Panc1 (cell line): ENCODE measurements at regions not wholly inside any gene's neighbourhood (a gene's known extent, or its start where the extent isn't known, plus 50 kb on each side); places are given as distances from the start of the nearest gene placed in this dataset.

ENCODE experiments used
- ATAC-seq: fragments of 200-7000 bp; cut with Tn5 transposase; 2 replicates; pipeline ENCODE4 v1.9.1; 2020; ENCODE audit warnings: mild to moderate bottlenecking, moderate library complexity
- BruUV-seq: library from RNA; stranded (reverse); fragments of 400-500 nt; replicated peaks from 2 replicates; lab custom pipeline; 2021; lab: Mats Ljungman, UMichigan
- CTCF ChIA-PET: fragments of 300-600 bp; sonication (Branson Sonifier 250); formaldehyde crosslinking; loops from one replicate; lab custom pipeline; 2022; ENCODE audit warnings: antibody characterized with exemption; lab: Charles Lee
- POLR2A ChIA-PET: fragments of 300-600 bp; sonication (Branson Sonifier 250); formaldehyde crosslinking; loops from one replicate; lab custom pipeline; 2022; ENCODE audit warnings: antibody characterized with exemption; lab: Charles Lee
- DNase-seq: peaks from one replicate; pipeline ENCODE4 v3.0.0-alpha.2; 2010; ENCODE audit warnings: low read depth, low spot score
- H3K27ac ChIP-seq: 2 replicates; pipeline ENCODE4 v1.5.1; 2011; ENCODE audit warnings: mild to moderate bottlenecking, low read length, inconsistent platforms
- H3K27me3 ChIP-seq: fragments of 200-500 bp; sonication (Bioruptor generic); 2 replicates; pipeline ENCODE4 v1.6.0; 2014; ENCODE audit warnings: low read length, inconsistent platforms; ENCODE audit not compliant: control insufficient read depth, insufficient read depth
- H3K36me3 ChIP-seq: fragments of 200-500 bp; sonication (Bioruptor generic); 2 replicates; pipeline ENCODE4 v1.5.1; 2014; ENCODE audit warnings: inconsistent platforms, mild to moderate bottlenecking, low read length, moderate library complexity; ENCODE audit not compliant: control insufficient read depth, insufficient read depth
- H3K4me1 ChIP-seq: 2 replicates; pipeline ENCODE4 v1.5.1; 2011; ENCODE audit warnings: inconsistent platforms, mild to moderate bottlenecking, low read length, moderate library complexity; ENCODE audit not compliant: control insufficient read depth, insufficient read depth
- H3K4me3 ChIP-seq, 2 experiments: 2 replicates each; pipeline ENCODE4 v1.5.1; 2011 to 2012; ENCODE audit warnings: low read depth in 2 of 2, low read length in 2 of 2, mild to moderate bottlenecking in 2 of 2, inconsistent platforms in 1 of 2, moderate library complexity in 1 of 2
- H3K9me3 ChIP-seq: fragments of 200-500 bp; sonication (Bioruptor generic); 2 replicates; pipeline ENCODE4 v1.5.1; 2014; ENCODE audit warnings: low read depth, mild to moderate bottlenecking, inconsistent platforms, low read length, moderate library complexity; ENCODE audit not compliant: control insufficient read depth, insufficient read depth
- POLR2AphosphoS5 ChIP-seq: IDR thresholded peaks from 2 replicates; pipeline ENCODE4 v1.6.1; 2012; ENCODE audit warnings: mild to moderate bottlenecking, low read depth, low read length, moderate library complexity
- REST ChIP-seq, 2 experiments: IDR thresholded peaks; 2 replicates each; pipeline ENCODE4 v1.6.1; 2011 to 2012; ENCODE audit warnings: low read depth in 2 of 2, control low read depth in 1 of 2, low read length in 1 of 2, mild to moderate bottlenecking in 1 of 2, moderate library complexity in 1 of 2; ENCODE audit not compliant: insufficient read depth in 1 of 2
- SIN3A ChIP-seq: IDR thresholded peaks from 2 replicates; pipeline ENCODE4 v1.6.1; 2012; ENCODE audit warnings: low read depth, mild to moderate bottlenecking, low read length, moderate library complexity, borderline replicate concordance; ENCODE audit not compliant: insufficient read depth
- TCF7L2 ChIP-seq: IDR thresholded peaks from 2 replicates; pipeline ENCODE4 v1.6.1; 2011; ENCODE audit warnings: mild to moderate bottlenecking, low read depth, low read length, inconsistent platforms
- in situ Hi-C: cut with HindIII; loops from 2 replicates; pipeline ENCODE4 v1.10.0; 2016; ENCODE audit warnings: low sequenced_read_pairs, low pct_unique_long_range_greater_than_20kb
- intact Hi-C: fragments of 100-400 bp; cut with micrococcal nuclease; formaldehyde crosslinking; loops from one replicate; pipeline ENCODE4 v1.10.0; 2022; ENCODE audit not compliant: unreplicated experiment
- TF ChIP-seq, protein P1 (sequence below): fragments of 450-650 bp; IDR thresholded peaks from 2 replicates; pipeline ENCODE4 v1.5.1; 2017; ENCODE audit warnings: mild to moderate bottlenecking

GRCh38 chr4:12173496-12173895 is 744.8 kb upstream of the HS3ST1 start:
- no peak for DNase-seq
- no peak for TF ChIP-seq SIN3A
- TF ChIP-seq, protein P1, sequence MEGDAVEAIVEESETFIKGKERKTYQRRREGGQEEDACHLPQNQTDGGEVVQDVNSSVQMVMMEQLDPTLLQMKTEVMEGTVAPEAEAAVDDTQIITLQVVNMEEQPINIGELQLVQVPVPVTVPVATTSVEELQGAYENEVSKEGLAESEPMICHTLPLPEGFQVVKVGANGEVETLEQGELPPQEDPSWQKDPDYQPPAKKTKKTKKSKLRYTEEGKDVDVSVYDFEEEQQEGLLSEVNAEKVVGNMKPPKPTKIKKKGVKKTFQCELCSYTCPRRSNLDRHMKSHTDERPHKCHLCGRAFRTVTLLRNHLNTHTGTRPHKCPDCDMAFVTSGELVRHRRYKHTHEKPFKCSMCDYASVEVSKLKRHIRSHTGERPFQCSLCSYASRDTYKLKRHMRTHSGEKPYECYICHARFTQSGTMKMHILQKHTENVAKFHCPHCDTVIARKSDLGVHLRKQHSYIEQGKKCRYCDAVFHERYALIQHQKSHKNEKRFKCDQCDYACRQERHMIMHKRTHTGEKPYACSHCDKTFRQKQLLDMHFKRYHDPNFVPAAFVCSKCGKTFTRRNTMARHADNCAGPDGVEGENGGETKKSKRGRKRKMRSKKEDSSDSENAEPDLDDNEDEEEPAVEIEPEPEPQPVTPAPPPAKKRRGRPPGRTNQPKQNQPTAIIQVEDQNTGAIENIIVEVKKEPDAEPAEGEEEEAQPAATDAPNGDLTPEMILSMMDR: no peak
- no peak for TF ChIP-seq POLR2AphosphoS5
- no peak for TF ChIP-seq REST (IDR thresholded peaks at IDR 0.05; ENCODE audit: insufficient read depth in 1 of 2, low read depth in 2 of 2, low read length in 1 of 2)
- TF ChIP-seq TCF7L2: no peak
- no peaks in the 10 kb centered on the region for H3K9me3 ChIP-seq
- in situ Hi-C loops: no loop called here
- no peaks in the 10 kb centered on the region for H3K36me3 ChIP-seq
- H3K27ac ChIP-seq: no peak overlapping the region
- no TSS peak for BruUV-seq
- no peak for ATAC-seq
- ChIA-PET POLR2A (no interaction called here), CTCF (no interaction called here)
- intact Hi-C loops: no loop called here
- no peaks in the 10 kb centered on the region for H3K27me3 ChIP-seq
- no peaks in the 10 kb centered on the region for H3K4me1 ChIP-seq
- no peak overlapping the region for H3K4me3 ChIP-seq

- DNase-seq (no peak), ATAC-seq (no peak)
These were observed 743.7 kb upstream of the HS3ST1 start for GRCh38 chr4:12172198-12172973.

More at GRCh38 chr4:12172198-12172973, 743.7 kb upstream of the HS3ST1 start:
- H3K4me3 ChIP-seq: no peak overlapping the region
- TF ChIP-seq REST (IDR thresholded peaks at IDR 0.05; ENCODE audit: insufficient read depth in 1 of 2, low read depth in 2 of 2, low read length in 1 of 2): no peak
- TF ChIP-seq TCF7L2: no peak
- TF ChIP-seq POLR2AphosphoS5: no peak
- TF ChIP-seq, protein P1: no peak
- TF ChIP-seq SIN3A: no peak
- no peaks in the 10 kb centered on the region for H3K27me3 ChIP-seq
- CTCF ChIA-PET: no interaction called here
- no TSS peak for BruUV-seq
- in situ Hi-C loops (no loop called here), intact Hi-C loops (no loop called here)
- POLR2A ChIA-PET: no interaction called here
- H3K9me3 ChIP-seq: no peaks in the 10 kb centered on the region
- H3K36me3 ChIP-seq: no peaks in the 10 kb centered on the region
- H3K4me1 ChIP-seq: no peaks in the 10 kb centered on the region
- no peak overlapping the region for H3K27ac ChIP-seq
